ENCODE measurements at regions not wholly inside any gene's neighbourhood (a gene's known extent, or its start where the extent isn't known, plus 50 kb on each side); places are given as distances from the start of the nearest gene placed in this dataset.

GRCh38 chr1:37317870-37318467 is 156.4 kb upstream of the ZC3H12A start:
- H3K9me2 ChIP-seq (replicated peaks; ENCODE audit: insufficient read depth, low read length), result no peaks in the 10 kb centered on the region
- H3K4me2 ChIP-seq (ENCODE audit: low read depth, low read length, poor library complexity, severe bottlenecking), result no peak overlapping the region
- H4K20me1 ChIP-seq (ENCODE audit: low read depth, low read length), result no peaks in the 10 kb centered on the region
- no peak overlapping the region for H2AFZ ChIP-seq (ENCODE audit: low read depth, low read length, severe bottlenecking)
- no peak overlapping the region for H3K27ac ChIP-seq (ENCODE audit: low read depth, low read length)
- H3K36me3 ChIP-seq (ENCODE audit: low read length), result no peaks in the 10 kb centered on the region
- no peaks in the 10 kb centered on the region for H3K9me3 ChIP-seq (ENCODE audit: insufficient read depth, low read length)
- H3K4me3 ChIP-seq (ENCODE audit: insufficient read depth, low read length, poor library complexity, severe bottlenecking), result no peak overlapping the region
- no peak overlapping the region for H3K9ac ChIP-seq (ENCODE audit: low read length)
- TF ChIP-seq EZH2phosphoT487 (conservative IDR thresholded peaks at IDR 0.05; ENCODE audit: low read length) (no peak), CTCF (IDR thresholded peaks at IDR 0.05; ENCODE audit: insufficient read depth, low read length, poor library complexity, severe bottlenecking) (no peak)
- no peaks in the 10 kb centered on the region for H3K79me2 ChIP-seq (ENCODE audit: insufficient read depth, low read length)
- no peaks in the 10 kb centered on the region for H3K27me3 ChIP-seq (ENCODE audit: low read length)
- no peaks in the 10 kb centered on the region for H3F3A ChIP-seq (ENCODE audit: insufficient read depth)

GRCh38 chr1:37318490-37318889 is 155.9 kb upstream of the ZC3H12A start:
- Histone ChIP-seq H3K9me2 (replicated peaks; ENCODE audit: insufficient read depth, low read length) (no peaks in the 10 kb centered on the region), H3K9ac (ENCODE audit: low read length) (no peak overlapping the region), H3K27me3 (ENCODE audit: low read length) (no peaks in the 10 kb centered on the region), H3K9me3 (ENCODE audit: insufficient read depth, low read length) (no peaks in the 10 kb centered on the region), H3F3A (ENCODE audit: insufficient read depth) (no peaks in the 10 kb centered on the region), H2AFZ (ENCODE audit: low read depth, low read length, severe bottlenecking) (no peak overlapping the region), H3K4me2 (ENCODE audit: low read depth, low read length, poor library complexity, severe bottlenecking) (no peak overlapping the region), H3K36me3 (ENCODE audit: low read length) (no peaks in the 10 kb centered on the region), H4K20me1 (ENCODE audit: low read depth, low read length) (no peaks in the 10 kb centered on the region), H3K79me2 (ENCODE audit: insufficient read depth, low read length) (no peaks in the 10 kb centered on the region), H3K27ac (ENCODE audit: low read depth, low read length) (no peak overlapping the region), H3K4me3 (ENCODE audit: insufficient read depth, low read length, poor library complexity, severe bottlenecking) (no peak overlapping the region)
- no peak for TF ChIP-seq EZH2phosphoT487 (conservative IDR thresholded peaks at IDR 0.05; ENCODE audit: low read length)
- TF ChIP-seq CTCF (IDR thresholded peaks at IDR 0.05; ENCODE audit: insufficient read depth, low read length, poor library complexity, severe bottlenecking), result no peak

- H3K4me2 ChIP-seq (ENCODE audit: low read depth, low read length, poor library complexity, severe bottlenecking), result no peak overlapping the region
- H3K36me3 ChIP-seq (ENCODE audit: low read length), result no peaks in the 10 kb centered on the region
- H3K9me3 ChIP-seq (ENCODE audit: insufficient read depth, low read length), result no peaks in the 10 kb centered on the region
- no peak overlapping the region for H2AFZ ChIP-seq (ENCODE audit: low read depth, low read length, severe bottlenecking)
- no peaks in the 10 kb centered on the region for H3K79me2 ChIP-seq (ENCODE audit: insufficient read depth, low read length)
- TF ChIP-seq EZH2phosphoT487 (conservative IDR thresholded peaks at IDR 0.05; ENCODE audit: low read length) (no peak), CTCF (IDR thresholded peaks at IDR 0.05; ENCODE audit: insufficient read depth, low read length, poor library complexity, severe bottlenecking) (no peak)
- no peaks in the 10 kb centered on the region for H4K20me1 ChIP-seq (ENCODE audit: low read depth, low read length)
- H3K27me3 ChIP-seq (ENCODE audit: low read length), result no peaks in the 10 kb centered on the region
- H3K9ac ChIP-seq (ENCODE audit: low read length), result no peak overlapping the region
- no peak overlapping the region for H3K4me3 ChIP-seq (ENCODE audit: insufficient read depth, low read length, poor library complexity, severe bottlenecking)
- H3K9me2 ChIP-seq (replicated peaks; ENCODE audit: insufficient read depth, low read length), result no peaks in the 10 kb centered on the region
- H3F3A ChIP-seq (ENCODE audit: insufficient read depth), result no peaks in the 10 kb centered on the region
- H3K27ac ChIP-seq (ENCODE audit: low read depth, low read length), result no peak overlapping the region
Observed at GRCh38 chr1:37319284-37319683, 155.1 kb upstream of the ZC3H12A start.

All from SU-DHL-6 (cell line).